ENCODE measurements at regions not wholly inside any gene's neighbourhood (a gene's known extent, or its start where the extent isn't known, plus 50 kb on each side); places are given as distances from the start of the nearest gene placed in this dataset.
"Not testable (repeated sequence)": the region's sequence is repeated elsewhere in the genome, so short reads cannot be mapped to it uniquely, and the experiment has no call there.

- DNase-seq, result peak in 3 of 10 donors; percentile 36 to 73 (median 68)
- intact Hi-C loops (cut with DNase I), result not testable (repeated sequence)
Observed at GRCh38 chr1:187850146-187850545, 1021.4 kb downstream of the PLA2G4A start.

GRCh38 chr1:187853505-187853904 lies 1024.8 kb downstream of the PLA2G4A start:
- DNase-seq, result no peak
- intact Hi-C loops (cut with DNase I), result no loop called here

- intact Hi-C loops (cut with DNase I), result no loop called here
- no peak for DNase-seq
Observed at GRCh38 chr1:187854457-187854856, 1025.7 kb downstream of the PLA2G4A start.

- intact Hi-C loops (cut with DNase I), result no loop called here
- DNase-seq, result no peak
Observed at GRCh38 chr1:187862506-187862905, 1033.8 kb downstream of the PLA2G4A start.

GRCh38 chr1:187870552-187870951 lies 1041.8 kb downstream of the PLA2G4A start:
- no peak for DNase-seq
- intact Hi-C loops (cut with DNase I), result no loop called here

GRCh38 chr1:187871177-187871845 lies 1042.6 kb downstream of the PLA2G4A start:
- intact Hi-C loops (cut with DNase I), result no loop called here
- no peak for DNase-seq

- no peak for DNase-seq
- intact Hi-C loops (cut with DNase I), result no loop called here
Observed at GRCh38 chr1:187872550-187872949, 1043.8 kb downstream of the PLA2G4A start.

- DNase-seq, result no peak
- intact Hi-C loops (cut with DNase I), result no loop called here
Observed at GRCh38 chr1:187873126-187873525, 1044.4 kb downstream of the PLA2G4A start.

GRCh38 chr1:187876775-187877174 lies 1048.0 kb downstream of the PLA2G4A start:
- DNase-seq, result no peak
- intact Hi-C loops (cut with DNase I), result no loop called here

GRCh38 chr1:187877220-187877619 lies 1048.5 kb downstream of the PLA2G4A start:
- DNase-seq, result no peak
- intact Hi-C loops (cut with DNase I), result no loop called here

GRCh38 chr1:187878883-187879282 lies 1050.1 kb downstream of the PLA2G4A start:
- no peak for DNase-seq
- intact Hi-C loops (cut with DNase I), result no loop called here

GRCh38 chr1:187883356-187883755 lies 1054.6 kb downstream of the PLA2G4A start:
- intact Hi-C loops (cut with DNase I), result no loop called here

GRCh38 chr1:187891993-187892682 lies 1063.4 kb downstream of the PLA2G4A start:
- no peak for DNase-seq
- intact Hi-C loops (cut with DNase I), result no loop called here

More at GRCh38 chr1:187883356-187883755, 1054.6 kb downstream of the PLA2G4A start:
- DNase-seq, result no peak

- intact Hi-C loops (cut with DNase I), result no loop called here
- DNase-seq, result no peak
Observed at GRCh38 chr1:187892683-187893039, 1063.9 kb downstream of the PLA2G4A start.

GRCh38 chr1:187893471-187893870 lies 1064.7 kb downstream of the PLA2G4A start:
- no peak for DNase-seq
- intact Hi-C loops (cut with DNase I), result no loop called here

GRCh38 chr1:187894349-187894748 lies 1065.6 kb downstream of the PLA2G4A start:
- DNase-seq, result peak in 1 of 10 donors; percentile 21
- intact Hi-C loops (cut with DNase I), result no loop called here

- no peak for DNase-seq
- intact Hi-C loops (cut with DNase I), result no loop called here
Observed at GRCh38 chr1:187903223-187903622, 1074.5 kb downstream of the PLA2G4A start.

- intact Hi-C loops (cut with DNase I), result no loop called here
- no peak for DNase-seq
Observed at GRCh38 chr1:187909382-187909781, 1080.6 kb downstream of the PLA2G4A start.

GRCh38 chr1:187911820-187912219 lies 1083.1 kb downstream of the PLA2G4A start:
- intact Hi-C loops (cut with DNase I), result no loop called here
- no peak for DNase-seq

- DNase-seq, result no peak
- intact Hi-C loops (cut with DNase I), result no loop called here
Observed at GRCh38 chr1:187920976-187921375, 1092.2 kb downstream of the PLA2G4A start.

- no peak for DNase-seq
- intact Hi-C loops (cut with DNase I), result no loop called here
Observed at GRCh38 chr1:187921426-187921825, 1092.7 kb downstream of the PLA2G4A start.

- intact Hi-C loops (cut with DNase I), result no loop called here
- no peak for DNase-seq
Observed at GRCh38 chr1:187922255-187922654, 1093.5 kb downstream of the PLA2G4A start.
